ENCODE measurements at regions not wholly inside any gene's neighbourhood (a gene's known extent, or its start where the extent isn't known, plus 50 kb on each side); places are given as distances from the start of the nearest gene placed in this dataset.
"Not testable (repeated sequence)": the region's sequence is repeated elsewhere in the genome, so short reads cannot be mapped to it uniquely, and the experiment has no call there.

DNA sequence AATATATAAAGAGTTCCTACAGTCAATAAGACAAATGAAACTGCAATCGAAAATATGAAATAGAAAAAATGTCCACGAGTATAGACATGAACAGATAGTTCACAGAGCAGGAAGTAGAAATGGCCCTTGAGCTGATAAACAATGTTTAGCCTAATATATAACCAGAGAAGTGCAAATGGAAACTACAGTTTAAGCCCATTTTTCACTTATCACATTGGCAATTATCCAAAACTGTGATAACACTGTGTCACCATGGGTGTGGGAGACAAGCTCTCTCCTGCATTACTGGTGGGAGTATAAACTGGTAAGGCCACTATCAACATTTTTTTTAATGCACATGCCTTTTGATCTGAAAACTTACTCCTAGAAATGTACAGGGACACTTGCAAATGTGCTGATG, 112.4 kb downstream of the TNFRSF13B start:
- DNase-seq; H3K27me3 ChIP-seq (ENCODE audit: low read depth); H3K9me3 ChIP-seq; intact Hi-C loops (cut with DNase I); H3K36me3 ChIP-seq; H3K27ac ChIP-seq; ATAC-seq; H3K4me3 ChIP-seq; H3K4me1 ChIP-seq: not testable (repeated sequence)

DNA sequence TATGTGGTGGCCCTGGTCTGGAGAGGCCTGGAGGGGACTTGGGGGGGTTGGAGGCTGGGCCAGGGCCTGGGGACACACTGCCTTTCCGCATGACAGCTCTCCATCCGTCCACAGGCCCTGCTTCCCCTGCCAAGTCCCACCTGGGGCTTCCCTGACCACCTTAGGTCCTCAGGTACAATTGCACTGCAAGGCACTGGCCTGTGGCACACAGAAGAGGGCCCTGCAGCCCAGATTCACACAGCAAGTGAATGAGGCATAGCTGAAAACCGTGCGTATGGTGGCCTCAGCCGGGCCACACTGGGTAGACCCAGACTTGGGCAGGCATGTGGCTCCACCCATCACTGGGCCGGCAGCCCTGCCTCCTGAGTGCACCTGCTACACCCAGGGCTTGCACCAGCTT, 114.2 kb downstream of the TNFRSF13B start:
- H3K27ac ChIP-seq; DNase-seq; H3K27me3 ChIP-seq (ENCODE audit: low read depth); intact Hi-C loops (cut with DNase I); H3K4me3 ChIP-seq; ATAC-seq; H3K9me3 ChIP-seq; H3K4me1 ChIP-seq; H3K36me3 ChIP-seq: not testable (repeated sequence)

DNA sequence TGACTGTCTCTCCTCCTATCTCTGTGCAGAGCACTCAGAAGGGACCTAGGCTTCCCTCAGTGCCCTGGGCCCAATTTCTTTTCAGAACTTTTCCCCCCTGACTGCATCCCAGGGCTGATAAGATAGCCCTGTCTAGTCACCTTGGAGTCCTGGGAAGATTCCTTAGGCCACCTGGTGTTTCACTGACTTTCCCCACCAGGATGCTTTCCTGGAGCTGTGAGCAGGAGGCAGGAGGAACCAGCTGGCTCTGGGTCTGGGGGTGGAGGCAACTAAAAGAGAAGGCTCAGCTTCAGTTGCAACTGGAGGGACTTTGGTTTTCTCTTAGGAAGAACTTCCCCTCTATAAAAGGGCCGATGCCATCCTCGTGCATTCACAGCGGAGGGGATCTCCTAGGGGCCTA, 115.1 kb downstream of the TNFRSF13B start:
- H3K36me3 ChIP-seq; intact Hi-C loops (cut with DNase I); H3K4me1 ChIP-seq; H3K4me3 ChIP-seq; ATAC-seq; H3K9me3 ChIP-seq; H3K27me3 ChIP-seq (ENCODE audit: low read depth); H3K27ac ChIP-seq; DNase-seq: not testable (repeated sequence)

DNA sequence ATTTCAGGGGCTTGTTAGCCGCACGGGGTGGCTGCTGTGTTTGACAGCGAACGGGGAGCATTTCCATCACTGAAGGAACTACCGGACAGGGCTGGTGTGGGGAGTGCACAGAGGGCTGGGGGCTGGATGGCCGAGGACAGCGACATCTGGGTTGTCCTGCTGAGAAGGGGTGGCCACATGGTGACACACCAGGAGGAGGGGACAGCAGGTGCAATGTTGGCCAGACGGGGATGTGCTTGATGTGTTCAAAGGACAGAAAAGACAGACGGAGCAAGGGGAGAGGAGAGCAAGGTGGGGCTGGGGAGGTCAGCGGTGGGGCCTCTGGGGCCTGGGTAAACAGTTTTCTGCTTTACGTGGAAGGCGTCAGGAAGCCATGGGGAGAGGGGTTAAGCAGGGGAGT, 115.7 kb downstream of the TNFRSF13B start:
- ATAC-seq: not testable (repeated sequence)

DNA sequence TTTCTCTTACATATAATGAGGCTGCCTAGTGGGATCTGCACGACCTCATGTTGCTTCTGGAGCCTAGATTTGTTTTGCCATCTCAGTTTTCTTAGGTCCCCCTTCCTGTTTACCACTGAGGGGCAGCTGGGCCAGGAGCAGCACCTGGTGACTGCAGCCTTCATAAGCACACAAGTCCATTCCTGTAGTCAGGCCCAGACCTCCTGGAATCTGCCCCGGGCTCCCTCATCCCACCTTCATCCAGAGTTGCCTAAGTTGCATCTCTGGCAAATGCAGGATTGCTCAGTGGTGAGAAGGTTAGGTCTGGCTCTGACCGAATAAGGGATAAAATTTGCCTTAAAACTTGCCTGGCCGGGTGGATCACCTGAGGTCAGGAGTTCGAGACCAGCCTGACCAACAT, 117.3 kb downstream of the TNFRSF13B start:
- intact Hi-C loops (cut with DNase I); H3K4me3 ChIP-seq; H3K4me1 ChIP-seq; H3K36me3 ChIP-seq; H3K27ac ChIP-seq; ATAC-seq; H3K27me3 ChIP-seq (ENCODE audit: low read depth); DNase-seq; H3K9me3 ChIP-seq: not testable (repeated sequence)

More for the DNA sequence above, 115.7 kb downstream of the TNFRSF13B start:
- H3K27ac ChIP-seq; DNase-seq; intact Hi-C loops (cut with DNase I); H3K27me3 ChIP-seq (ENCODE audit: low read depth); H3K4me3 ChIP-seq; H3K9me3 ChIP-seq; H3K36me3 ChIP-seq; H3K4me1 ChIP-seq: not testable (repeated sequence)

DNA sequence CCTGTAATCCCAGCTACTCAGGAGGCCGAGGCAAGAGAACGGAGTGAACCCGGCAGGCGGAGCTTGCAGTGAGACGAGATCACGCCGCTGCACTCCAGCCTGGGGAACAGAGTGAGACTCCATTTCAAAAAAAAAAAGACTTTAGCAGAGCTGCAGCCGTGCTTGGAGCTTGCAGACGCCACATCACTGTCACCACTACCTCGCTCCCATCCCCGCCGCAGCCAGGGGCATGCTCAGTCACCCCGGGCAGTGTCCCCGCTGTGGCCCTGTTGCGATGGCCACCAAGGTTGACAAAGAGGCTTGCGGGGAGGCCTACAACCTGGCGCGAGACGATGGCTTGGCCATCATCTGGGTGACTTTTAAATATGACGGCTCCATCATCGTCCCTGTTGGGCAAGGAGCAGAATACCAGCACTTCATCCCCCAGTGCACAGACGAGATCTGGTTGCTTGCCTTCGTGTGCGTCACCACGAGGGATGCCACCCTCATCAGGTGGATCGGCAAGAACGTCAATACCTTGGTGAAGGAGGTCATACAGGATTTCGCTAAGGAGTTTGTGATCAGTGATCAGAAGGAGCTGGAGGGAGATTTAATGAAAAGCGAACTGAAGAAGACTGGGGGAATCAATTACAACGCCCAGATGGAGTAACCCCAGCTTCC, 118.1 kb downstream of the TNFRSF13B start:
- Histone ChIP-seq H3K4me3 (no peak overlapping the region), H3K27ac (no peak overlapping the region), H3K4me1 (no peaks in the 10 kb centered on the region), H3K9me3 (no peaks in the 10 kb centered on the region), H3K27me3 (ENCODE audit: low read depth) (no peaks in the 10 kb centered on the region), H3K36me3 (no peaks in the 10 kb centered on the region)
- peak; percentile 33 for DNase-seq
- no peak for ATAC-seq
- intact Hi-C loops (cut with DNase I): no loop called here
- TF ChIP-seq, protein P1, sequence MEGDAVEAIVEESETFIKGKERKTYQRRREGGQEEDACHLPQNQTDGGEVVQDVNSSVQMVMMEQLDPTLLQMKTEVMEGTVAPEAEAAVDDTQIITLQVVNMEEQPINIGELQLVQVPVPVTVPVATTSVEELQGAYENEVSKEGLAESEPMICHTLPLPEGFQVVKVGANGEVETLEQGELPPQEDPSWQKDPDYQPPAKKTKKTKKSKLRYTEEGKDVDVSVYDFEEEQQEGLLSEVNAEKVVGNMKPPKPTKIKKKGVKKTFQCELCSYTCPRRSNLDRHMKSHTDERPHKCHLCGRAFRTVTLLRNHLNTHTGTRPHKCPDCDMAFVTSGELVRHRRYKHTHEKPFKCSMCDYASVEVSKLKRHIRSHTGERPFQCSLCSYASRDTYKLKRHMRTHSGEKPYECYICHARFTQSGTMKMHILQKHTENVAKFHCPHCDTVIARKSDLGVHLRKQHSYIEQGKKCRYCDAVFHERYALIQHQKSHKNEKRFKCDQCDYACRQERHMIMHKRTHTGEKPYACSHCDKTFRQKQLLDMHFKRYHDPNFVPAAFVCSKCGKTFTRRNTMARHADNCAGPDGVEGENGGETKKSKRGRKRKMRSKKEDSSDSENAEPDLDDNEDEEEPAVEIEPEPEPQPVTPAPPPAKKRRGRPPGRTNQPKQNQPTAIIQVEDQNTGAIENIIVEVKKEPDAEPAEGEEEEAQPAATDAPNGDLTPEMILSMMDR (IDR thresholded peaks at IDR 0.05): no peak

DNA sequence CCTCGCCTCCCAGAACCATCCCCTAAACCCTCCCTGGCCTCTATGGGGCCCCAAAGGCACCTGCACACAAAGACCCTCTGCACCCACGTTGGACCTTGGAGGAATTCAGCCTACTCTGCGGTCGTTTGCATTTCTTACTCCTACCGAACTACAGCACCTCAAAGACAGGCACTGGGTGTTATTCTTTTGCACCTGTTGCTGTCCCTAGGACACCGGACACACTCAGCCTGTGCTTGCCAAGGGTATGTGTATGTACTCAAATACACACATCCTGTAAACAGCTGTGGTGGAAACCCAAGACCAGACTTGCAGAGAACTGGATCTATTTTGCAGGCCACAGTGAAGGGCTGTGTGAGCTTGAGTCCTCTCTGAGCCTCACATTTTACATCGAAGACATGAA, 122.1 kb downstream of the TNFRSF13B start:
- H3K4me1 ChIP-seq; DNase-seq; ATAC-seq; H3K4me3 ChIP-seq; H3K27me3 ChIP-seq (ENCODE audit: low read depth); H3K27ac ChIP-seq; H3K9me3 ChIP-seq; H3K36me3 ChIP-seq; intact Hi-C loops (cut with DNase I): not testable (repeated sequence)

DNA sequence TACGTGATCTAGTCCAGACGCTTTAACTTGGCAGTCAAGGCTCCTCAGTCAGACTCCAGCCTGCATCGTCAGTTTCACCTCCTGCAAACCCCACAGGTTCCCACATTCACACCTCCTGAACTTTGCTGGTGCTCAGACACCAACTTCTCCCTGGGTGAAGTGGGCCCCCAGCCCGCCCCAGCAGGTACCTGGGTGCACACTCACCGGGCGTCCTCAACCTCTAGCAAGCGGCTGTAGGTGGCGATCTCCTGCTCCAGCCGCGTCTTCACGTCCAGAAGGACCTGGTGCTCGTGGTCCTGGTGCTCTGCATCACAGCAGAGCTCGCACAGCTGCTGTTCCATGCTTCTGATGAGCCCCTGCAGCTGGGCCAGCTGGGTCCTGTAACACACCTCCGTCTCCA, 122.9 kb downstream of the TNFRSF13B start:
- H3K27ac ChIP-seq; intact Hi-C loops (cut with DNase I); H3K9me3 ChIP-seq; DNase-seq; ATAC-seq; H3K36me3 ChIP-seq; H3K27me3 ChIP-seq (ENCODE audit: low read depth); H3K4me1 ChIP-seq; H3K4me3 ChIP-seq: not testable (repeated sequence)

DNA sequence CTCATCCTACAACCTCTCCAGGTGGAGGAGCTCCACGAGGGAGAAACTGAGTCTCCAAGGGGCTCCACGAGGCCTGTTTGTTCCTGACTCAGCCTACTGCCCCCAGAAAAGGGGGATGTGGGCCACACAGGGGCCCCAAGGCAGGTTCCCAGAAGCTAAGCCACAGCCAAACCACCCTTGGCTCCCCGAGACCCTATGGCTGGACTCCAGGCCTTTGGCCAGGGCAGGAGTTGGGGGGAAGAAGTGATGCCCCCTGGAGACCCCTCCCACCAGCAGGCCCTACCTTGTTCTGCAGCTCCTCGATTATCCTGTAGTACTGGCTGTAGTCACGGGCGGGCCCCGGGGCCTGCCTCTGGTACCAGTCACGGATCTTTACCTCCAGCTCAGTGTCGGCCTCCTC, 126.8 kb downstream of the TNFRSF13B start:
- H3K9me3 ChIP-seq; intact Hi-C loops (cut with DNase I); H3K27me3 ChIP-seq (ENCODE audit: low read depth); H3K4me1 ChIP-seq; H3K4me3 ChIP-seq; DNase-seq; ATAC-seq; H3K36me3 ChIP-seq; H3K27ac ChIP-seq: not testable (repeated sequence)

DNA sequence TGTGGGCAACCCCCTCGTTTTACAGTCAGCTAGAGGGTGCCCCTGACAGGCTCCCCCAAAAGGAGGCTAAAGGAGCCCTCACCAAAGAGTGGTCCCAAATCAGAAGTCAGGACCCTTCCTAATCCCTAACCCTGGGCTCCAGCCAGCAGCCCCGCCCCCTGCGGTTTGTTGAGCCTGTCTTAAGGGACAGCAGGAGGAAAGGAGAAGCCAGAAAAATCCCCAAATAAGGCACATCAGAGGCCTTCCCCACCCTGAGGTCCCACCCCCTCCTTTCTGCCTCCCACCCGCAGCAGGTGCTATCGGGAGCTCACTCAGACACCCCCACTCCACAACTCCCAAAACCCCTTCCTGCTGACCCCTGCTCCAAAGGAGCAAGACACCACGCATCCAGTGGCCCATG, 127.2 kb downstream of the TNFRSF13B start:
- H3K4me1 ChIP-seq; ATAC-seq; H3K9me3 ChIP-seq; intact Hi-C loops (cut with DNase I); DNase-seq; H3K4me3 ChIP-seq; H3K27ac ChIP-seq; H3K36me3 ChIP-seq; H3K27me3 ChIP-seq (ENCODE audit: low read depth): not testable (repeated sequence)

DNA sequence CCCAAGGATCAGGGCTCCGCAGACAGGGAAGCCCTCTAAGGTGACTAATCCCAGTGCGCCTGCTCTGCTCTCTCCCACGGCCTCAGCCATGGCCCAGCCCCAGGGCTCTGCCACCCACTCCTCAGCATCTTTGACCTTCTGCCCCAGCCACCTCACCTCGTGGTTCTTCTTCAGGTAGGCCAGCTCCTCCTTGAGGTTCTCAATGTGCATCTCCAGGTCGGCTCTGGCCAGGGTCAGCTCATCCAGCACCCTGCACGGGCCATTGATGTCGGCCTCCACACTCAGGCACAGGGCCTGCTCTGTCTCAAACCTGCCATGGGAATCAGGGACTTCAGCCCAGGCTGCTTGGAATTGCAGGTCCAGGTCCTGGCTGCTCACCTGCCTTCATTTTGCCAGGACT, 128.4 kb downstream of the TNFRSF13B start:
- H3K4me3 ChIP-seq; H3K4me1 ChIP-seq; ATAC-seq; H3K27me3 ChIP-seq (ENCODE audit: low read depth); H3K27ac ChIP-seq; H3K9me3 ChIP-seq; H3K36me3 ChIP-seq; intact Hi-C loops (cut with DNase I); DNase-seq: not testable (repeated sequence)

DNA sequence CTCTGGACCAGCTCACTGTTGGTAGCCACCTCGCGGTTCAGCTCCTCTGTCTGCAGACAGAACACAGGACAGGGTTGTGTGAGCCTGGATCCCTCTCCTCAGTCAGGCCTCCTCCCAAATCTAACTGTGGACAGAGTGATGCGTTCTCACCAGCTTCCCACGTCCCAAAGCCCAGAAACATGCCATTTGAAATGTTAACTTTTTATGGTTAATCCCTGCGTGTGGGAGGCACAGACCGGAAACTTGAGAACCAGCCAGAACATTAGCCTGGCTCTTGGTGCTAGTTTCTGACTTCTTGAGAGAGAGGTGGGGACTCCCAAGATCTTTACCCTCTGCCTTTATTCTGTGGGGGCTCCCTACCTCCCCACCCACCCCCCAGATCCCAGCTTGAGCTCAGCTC, 129.6 kb downstream of the TNFRSF13B start:
- H3K4me3 ChIP-seq; H3K36me3 ChIP-seq; DNase-seq; H3K27me3 ChIP-seq (ENCODE audit: low read depth); ATAC-seq; intact Hi-C loops (cut with DNase I); H3K4me1 ChIP-seq; H3K27ac ChIP-seq; H3K9me3 ChIP-seq: not testable (repeated sequence)

DNA sequence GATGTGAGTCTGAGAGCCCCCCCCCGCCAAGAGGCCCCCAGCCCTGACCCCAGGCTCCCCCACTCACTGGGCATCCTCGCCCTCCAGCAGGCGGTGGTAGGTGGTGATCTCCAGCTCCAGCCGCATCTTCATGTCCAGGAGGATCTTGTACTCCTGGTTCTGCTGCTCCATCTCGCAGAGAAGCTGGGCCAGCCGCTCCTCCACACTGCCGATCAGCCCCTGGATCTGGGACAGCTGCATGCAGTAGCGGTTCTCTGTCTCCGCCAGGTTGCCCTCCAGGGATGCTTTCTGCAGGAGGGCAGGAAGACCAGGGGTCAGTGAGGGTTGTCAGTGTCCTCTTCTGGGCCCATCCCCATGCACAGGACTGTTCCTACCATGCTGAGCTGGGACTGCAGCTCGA, 130.0 kb downstream of the TNFRSF13B start:
- H3K36me3 ChIP-seq; H3K4me1 ChIP-seq; ATAC-seq; intact Hi-C loops (cut with DNase I); H3K27me3 ChIP-seq (ENCODE audit: low read depth); DNase-seq; H3K27ac ChIP-seq; H3K4me3 ChIP-seq; H3K9me3 ChIP-seq: not testable (repeated sequence)

All from lower lobe of right lung (tissue), 2 donors.